ENCODE measurements at regions not wholly inside any gene's neighbourhood (a gene's known extent, or its start where the extent isn't known, plus 50 kb on each side); places are given as distances from the start of the nearest gene placed in this dataset.

DNA sequence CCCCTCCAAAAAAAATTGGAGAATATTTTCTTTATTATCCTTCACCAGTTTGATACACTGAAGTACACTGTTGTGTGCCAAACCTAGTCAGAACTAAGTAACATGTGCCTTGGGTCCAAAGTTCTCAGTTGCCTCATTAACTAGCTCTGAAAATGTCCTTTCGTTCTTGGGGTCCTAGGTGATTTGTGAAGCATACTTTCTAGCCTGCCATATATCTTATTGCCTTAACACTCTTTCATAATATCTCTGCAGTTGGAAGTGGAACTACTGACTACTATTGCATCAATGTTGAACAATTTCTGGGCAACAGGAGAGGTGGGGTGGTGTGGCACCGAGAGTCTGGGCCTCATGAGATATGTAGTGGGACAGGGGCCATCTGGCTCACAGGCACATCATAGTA is 592.9 kb upstream of the FBXO33 start:
- TF ChIP-seq POLR2AphosphoS5 (IDR thresholded peaks at IDR 0.05; ENCODE audit: low read depth, low read length) (no peak), ZFX (IDR thresholded peaks at IDR 0.05) (no peak), YY1 (IDR thresholded peaks at IDR 0.05; ENCODE audit: extremely low read depth, insufficient replicate concordance, low read depth, low read length) (no peak), EZH2 (IDR thresholded peaks at IDR 0.05) (no peak), CBX3 (IDR thresholded peaks at IDR 0.05; ENCODE audit: low read depth) (no peak), EGR1 (IDR thresholded peaks at IDR 0.05; ENCODE audit: low read depth) (no peak), FOSL1 (IDR thresholded peaks at IDR 0.05; ENCODE audit: low read depth) (no peak), SP1 (IDR thresholded peaks at IDR 0.05; ENCODE audit: low read depth) (no peak), SIN3A (IDR thresholded peaks at IDR 0.05; ENCODE audit: low read depth) (no peak), EZH2phosphoT487 (IDR thresholded peaks at IDR 0.05; ENCODE audit: borderline replicate concordance) (no peak), ELF1 (IDR thresholded peaks at IDR 0.05; ENCODE audit: borderline replicate concordance, low read depth) (no peak), JUND (IDR thresholded peaks at IDR 0.05) (no peak), POLR2A (IDR thresholded peaks at IDR 0.05; ENCODE audit: borderline replicate concordance, extremely low read depth, insufficient read depth, insufficient read length) (no peak)
- TF ChIP-seq, protein P1, sequence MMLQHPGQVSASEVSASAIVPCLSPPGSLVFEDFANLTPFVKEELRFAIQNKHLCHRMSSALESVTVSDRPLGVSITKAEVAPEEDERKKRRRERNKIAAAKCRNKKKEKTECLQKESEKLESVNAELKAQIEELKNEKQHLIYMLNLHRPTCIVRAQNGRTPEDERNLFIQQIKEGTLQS (IDR thresholded peaks at IDR 0.05) = no peak
- TF ChIP-seq, protein P2, sequence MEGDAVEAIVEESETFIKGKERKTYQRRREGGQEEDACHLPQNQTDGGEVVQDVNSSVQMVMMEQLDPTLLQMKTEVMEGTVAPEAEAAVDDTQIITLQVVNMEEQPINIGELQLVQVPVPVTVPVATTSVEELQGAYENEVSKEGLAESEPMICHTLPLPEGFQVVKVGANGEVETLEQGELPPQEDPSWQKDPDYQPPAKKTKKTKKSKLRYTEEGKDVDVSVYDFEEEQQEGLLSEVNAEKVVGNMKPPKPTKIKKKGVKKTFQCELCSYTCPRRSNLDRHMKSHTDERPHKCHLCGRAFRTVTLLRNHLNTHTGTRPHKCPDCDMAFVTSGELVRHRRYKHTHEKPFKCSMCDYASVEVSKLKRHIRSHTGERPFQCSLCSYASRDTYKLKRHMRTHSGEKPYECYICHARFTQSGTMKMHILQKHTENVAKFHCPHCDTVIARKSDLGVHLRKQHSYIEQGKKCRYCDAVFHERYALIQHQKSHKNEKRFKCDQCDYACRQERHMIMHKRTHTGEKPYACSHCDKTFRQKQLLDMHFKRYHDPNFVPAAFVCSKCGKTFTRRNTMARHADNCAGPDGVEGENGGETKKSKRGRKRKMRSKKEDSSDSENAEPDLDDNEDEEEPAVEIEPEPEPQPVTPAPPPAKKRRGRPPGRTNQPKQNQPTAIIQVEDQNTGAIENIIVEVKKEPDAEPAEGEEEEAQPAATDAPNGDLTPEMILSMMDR (IDR thresholded peaks at IDR 0.05 in 2 of 3, conservative IDR thresholded peaks at IDR 0.05 in 1 of 3; ENCODE audit: borderline replicate concordance in 1 of 3, insufficient read depth in 1 of 3, low read depth in 2 of 3, low read length in 2 of 3) = no peak
- TF ChIP-seq, protein P3, sequence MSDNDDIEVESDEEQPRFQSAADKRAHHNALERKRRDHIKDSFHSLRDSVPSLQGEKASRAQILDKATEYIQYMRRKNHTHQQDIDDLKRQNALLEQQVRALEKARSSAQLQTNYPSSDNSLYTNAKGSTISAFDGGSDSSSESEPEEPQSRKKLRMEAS (IDR thresholded peaks at IDR 0.05) = no peak
- TF ChIP-seq, protein P4, sequence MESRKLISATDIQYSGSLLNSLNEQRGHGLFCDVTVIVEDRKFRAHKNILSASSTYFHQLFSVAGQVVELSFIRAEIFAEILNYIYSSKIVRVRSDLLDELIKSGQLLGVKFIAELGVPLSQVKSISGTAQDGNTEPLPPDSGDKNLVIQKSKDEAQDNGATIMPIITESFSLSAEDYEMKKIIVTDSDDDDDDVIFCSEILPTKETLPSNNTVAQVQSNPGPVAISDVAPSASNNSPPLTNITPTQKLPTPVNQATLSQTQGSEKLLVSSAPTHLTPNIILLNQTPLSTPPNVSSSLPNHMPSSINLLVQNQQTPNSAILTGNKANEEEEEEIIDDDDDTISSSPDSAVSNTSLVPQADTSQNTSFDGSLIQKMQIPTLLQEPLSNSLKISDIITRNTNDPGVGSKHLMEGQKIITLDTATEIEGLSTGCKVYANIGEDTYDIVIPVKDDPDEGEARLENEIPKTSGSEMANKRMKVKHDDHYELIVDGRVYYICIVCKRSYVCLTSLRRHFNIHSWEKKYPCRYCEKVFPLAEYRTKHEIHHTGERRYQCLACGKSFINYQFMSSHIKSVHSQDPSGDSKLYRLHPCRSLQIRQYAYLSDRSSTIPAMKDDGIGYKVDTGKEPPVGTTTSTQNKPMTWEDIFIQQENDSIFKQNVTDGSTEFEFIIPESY (IDR thresholded peaks at IDR 0.05; ENCODE audit: extremely low read depth, insufficient replicate concordance, low read length) = no peak
- TF ChIP-seq, protein P5, sequence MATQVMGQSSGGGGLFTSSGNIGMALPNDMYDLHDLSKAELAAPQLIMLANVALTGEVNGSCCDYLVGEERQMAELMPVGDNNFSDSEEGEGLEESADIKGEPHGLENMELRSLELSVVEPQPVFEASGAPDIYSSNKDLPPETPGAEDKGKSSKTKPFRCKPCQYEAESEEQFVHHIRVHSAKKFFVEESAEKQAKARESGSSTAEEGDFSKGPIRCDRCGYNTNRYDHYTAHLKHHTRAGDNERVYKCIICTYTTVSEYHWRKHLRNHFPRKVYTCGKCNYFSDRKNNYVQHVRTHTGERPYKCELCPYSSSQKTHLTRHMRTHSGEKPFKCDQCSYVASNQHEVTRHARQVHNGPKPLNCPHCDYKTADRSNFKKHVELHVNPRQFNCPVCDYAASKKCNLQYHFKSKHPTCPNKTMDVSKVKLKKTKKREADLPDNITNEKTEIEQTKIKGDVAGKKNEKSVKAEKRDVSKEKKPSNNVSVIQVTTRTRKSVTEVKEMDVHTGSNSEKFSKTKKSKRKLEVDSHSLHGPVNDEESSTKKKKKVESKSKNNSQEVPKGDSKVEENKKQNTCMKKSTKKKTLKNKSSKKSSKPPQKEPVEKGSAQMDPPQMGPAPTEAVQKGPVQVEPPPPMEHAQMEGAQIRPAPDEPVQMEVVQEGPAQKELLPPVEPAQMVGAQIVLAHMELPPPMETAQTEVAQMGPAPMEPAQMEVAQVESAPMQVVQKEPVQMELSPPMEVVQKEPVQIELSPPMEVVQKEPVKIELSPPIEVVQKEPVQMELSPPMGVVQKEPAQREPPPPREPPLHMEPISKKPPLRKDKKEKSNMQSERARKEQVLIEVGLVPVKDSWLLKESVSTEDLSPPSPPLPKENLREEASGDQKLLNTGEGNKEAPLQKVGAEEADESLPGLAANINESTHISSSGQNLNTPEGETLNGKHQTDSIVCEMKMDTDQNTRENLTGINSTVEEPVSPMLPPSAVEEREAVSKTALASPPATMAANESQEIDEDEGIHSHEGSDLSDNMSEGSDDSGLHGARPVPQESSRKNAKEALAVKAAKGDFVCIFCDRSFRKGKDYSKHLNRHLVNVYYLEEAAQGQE (IDR thresholded peaks at IDR 0.05; ENCODE audit: low read depth) = no peak
- ATAC-seq = no peak
- POLR2A ChIA-PET = no interaction called here
- intact Hi-C loops (cut with micrococcal nuclease) = no loop called here
- H3K4me1 ChIP-seq (ENCODE audit: control insufficient read depth in 1 of 2, insufficient read depth in 2 of 2, low read length in 2 of 2) = no peaks in the 10 kb centered on the region
- no peak for DNase-seq (ENCODE audit: low read depth, low spot score)
- H3K79me2 ChIP-seq (ENCODE audit: insufficient read depth, low read length) = no peaks in the 10 kb centered on the region
- H3K36me3 ChIP-seq (ENCODE audit: control insufficient read depth in 1 of 2, insufficient read depth in 2 of 2, low read length in 2 of 2) = no peaks in the 10 kb centered on the region
- no TSS peak for BruUV-seq (replicated peaks)
- CTCF ChIA-PET = no interaction called here
- H4K20me1 ChIP-seq (ENCODE audit: insufficient read depth) = no peaks in the 10 kb centered on the region
- no peak overlapping the region for H3K4me3 ChIP-seq (replicated peaks in 1 of 2; ENCODE audit: low read depth in 1 of 2, low read length in 2 of 2)
- no peak overlapping the region for H2AFZ ChIP-seq (ENCODE audit: low read depth, low read length, poor library complexity, severe bottlenecking)
- no peak overlapping the region for H3K4me2 ChIP-seq (ENCODE audit: low read length)
- no peak overlapping the region for H3K9ac ChIP-seq (ENCODE audit: low read length)
- no peaks in the 10 kb centered on the region for H3K9me3 ChIP-seq (ENCODE audit: control insufficient read depth in 1 of 2, insufficient read depth in 1 of 2, low read depth in 1 of 2, low read length in 2 of 2)
- no peaks in the 10 kb centered on the region for H3K27me3 ChIP-seq (ENCODE audit: insufficient read depth, low read length)
- H3K27ac ChIP-seq (ENCODE audit: low read depth, low read length) = no peak overlapping the region
- RAD21 ChIA-PET (ENCODE audit: low non-redundant PET in 1 of 2, low total read pairs in 2 of 2, uncharacterized antibody in 2 of 2, unreplicated experiment in 2 of 2) = no interaction called here
- no peaks in the 10 kb centered on the region for H3K9me2 ChIP-seq (ENCODE audit: insufficient read depth)
